OCI-LY7 (cell line): ENCODE measurements at regions not wholly inside any gene's neighbourhood (a gene's known extent, or its start where the extent isn't known, plus 50 kb on each side); places are given as distances from the start of the nearest gene placed in this dataset.

Experiments used
- CTCF ChIP-seq: fragments of 200-600 bp; sonication (generic); conservative IDR thresholded peaks from 2 replicates; pipeline ENCODE4 v1.5.1; 2014; ENCODE audit warnings: mild to moderate bottlenecking, antibody characterized with exemption, low read length, moderate library complexity, mixed read lengths
- EZH2phosphoT487 ChIP-seq: fragments of 200-600 bp; sonication (generic); IDR thresholded peaks from 2 replicates; pipeline ENCODE4 v1.6.1; 2018; ENCODE audit warnings: low read depth, borderline replicate concordance, mild to moderate bottlenecking, mixed run types, antibody characterized with exemption, low read length, moderate library complexity, mixed read lengths

- TF ChIP-seq CTCF = no peak
- TF ChIP-seq EZH2phosphoT487 = no peak
Observed at GRCh38 chr11:95486979-95487378, 256.0 kb upstream of the SESN3 start.
